ENCODE measurements at regions not wholly inside any gene's neighbourhood (a gene's known extent, or its start where the extent isn't known, plus 50 kb on each side); places are given as distances from the start of the nearest gene placed in this dataset.

DNA sequence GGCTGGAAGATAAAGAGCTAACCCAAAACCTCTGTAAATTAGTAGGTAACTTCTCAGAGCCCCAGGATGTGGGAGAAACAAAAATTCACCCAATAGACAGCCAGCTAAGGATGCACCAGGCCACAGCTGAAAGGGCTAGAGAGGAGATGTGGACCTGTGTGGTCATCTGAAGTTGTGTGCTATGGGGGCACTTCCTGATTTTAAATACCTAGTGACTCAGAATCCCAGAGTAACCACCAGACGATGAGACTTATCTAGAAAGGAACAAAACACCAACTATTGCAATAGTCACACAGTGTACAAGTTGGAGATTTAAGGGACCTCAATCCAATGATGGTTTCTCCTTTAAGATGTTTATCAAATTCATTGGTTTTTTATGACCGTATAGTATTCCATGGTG is 408.3 kb upstream of the ANKRD30A start:
- TF ChIP-seq, protein P1, sequence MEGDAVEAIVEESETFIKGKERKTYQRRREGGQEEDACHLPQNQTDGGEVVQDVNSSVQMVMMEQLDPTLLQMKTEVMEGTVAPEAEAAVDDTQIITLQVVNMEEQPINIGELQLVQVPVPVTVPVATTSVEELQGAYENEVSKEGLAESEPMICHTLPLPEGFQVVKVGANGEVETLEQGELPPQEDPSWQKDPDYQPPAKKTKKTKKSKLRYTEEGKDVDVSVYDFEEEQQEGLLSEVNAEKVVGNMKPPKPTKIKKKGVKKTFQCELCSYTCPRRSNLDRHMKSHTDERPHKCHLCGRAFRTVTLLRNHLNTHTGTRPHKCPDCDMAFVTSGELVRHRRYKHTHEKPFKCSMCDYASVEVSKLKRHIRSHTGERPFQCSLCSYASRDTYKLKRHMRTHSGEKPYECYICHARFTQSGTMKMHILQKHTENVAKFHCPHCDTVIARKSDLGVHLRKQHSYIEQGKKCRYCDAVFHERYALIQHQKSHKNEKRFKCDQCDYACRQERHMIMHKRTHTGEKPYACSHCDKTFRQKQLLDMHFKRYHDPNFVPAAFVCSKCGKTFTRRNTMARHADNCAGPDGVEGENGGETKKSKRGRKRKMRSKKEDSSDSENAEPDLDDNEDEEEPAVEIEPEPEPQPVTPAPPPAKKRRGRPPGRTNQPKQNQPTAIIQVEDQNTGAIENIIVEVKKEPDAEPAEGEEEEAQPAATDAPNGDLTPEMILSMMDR (IDR thresholded peaks at IDR 0.05; ENCODE audit: low read depth, low read length), result no peak
- no peak for TF ChIP-seq EZH2phosphoT487 (IDR thresholded peaks at IDR 0.05; ENCODE audit: low read depth)

Data from OCI-LY3 (cell line).